SK-N-SH treated with all-trans-retinoic acid at 6 μM for 48 hours (cell line): ENCODE measurements at regions not wholly inside any gene's neighbourhood (a gene's known extent, or its start where the extent isn't known, plus 50 kb on each side); places are given as distances from the start of the nearest gene placed in this dataset.
A peak's percentile ranks its signal among the peaks of the same experiment; 100 is the strongest.

Experiments
- ATAC-seq: fragments of 200-7000 bp; cut with Tn5 transposase; 3 replicates; pipeline ENCODE4 v1.9.1; 2020; ENCODE audit warnings: mild to moderate bottlenecking, moderate library complexity
- ARNTL ChIP-seq: fragments of 450-650 bp; formaldehyde crosslinking; IDR thresholded peaks from 2 replicates; pipeline ENCODE4 v1.5.0; 2020; ENCODE audit warnings: low read depth, mild to moderate bottlenecking, moderate library complexity, borderline replicate concordance
- BACH2 ChIP-seq: fragments of 250-450 bp; sonication (Bioruptor Pico); IDR thresholded peaks from 2 replicates; pipeline ENCODE4 v1.9.0; 2021; ENCODE audit warnings: mild to moderate bottlenecking, borderline replicate concordance
- CSDC2 ChIP-seq: fragments of 250-450 bp; sonication (Bioruptor Pico); IDR thresholded peaks from 2 replicates; pipeline ENCODE4 v1.5.0; 2020; ENCODE audit warnings: mild to moderate bottlenecking, moderate library complexity
- ESRRG ChIP-seq: fragments of 250-450 bp; sonication (Bioruptor Pico); IDR thresholded peaks from 2 replicates; pipeline ENCODE4 v1.6.1; 2021; ENCODE audit warnings: mild to moderate bottlenecking
- GLIS3 ChIP-seq: fragments of 250-450 bp; sonication (Bioruptor Pico); IDR thresholded peaks from 2 replicates; pipeline ENCODE4 v1.5.0; 2020; ENCODE audit warnings: mild to moderate bottlenecking, moderate library complexity
- ISL1 ChIP-seq: fragments of 250-450 bp; sonication (Bioruptor Pico); IDR thresholded peaks from 2 replicates; pipeline ENCODE4 v2.1.2; 2022; ENCODE audit warnings: mild to moderate bottlenecking, moderate library complexity
- OSR1 ChIP-seq: fragments of 250-450 bp; sonication (Bioruptor Pico); IDR thresholded peaks from 2 replicates; pipeline ENCODE4 v1.8.0; 2022; ENCODE audit warnings: moderate library complexity, mild to moderate bottlenecking, inconsistent platforms
- PPARA ChIP-seq: fragments of 250-450 bp; sonication (Bioruptor Pico); IDR thresholded peaks from 2 replicates; pipeline ENCODE4 v1.5.0; 2020; ENCODE audit warnings: mild to moderate bottlenecking, borderline replicate concordance
- RARB ChIP-seq: fragments of 250-450 bp; sonication (Bioruptor Pico); IDR thresholded peaks from 2 replicates; pipeline ENCODE4 v1.8.0; 2021; ENCODE audit warnings: mild to moderate bottlenecking, moderate library complexity
- SNAI2 ChIP-seq: fragments of 250-450 bp; sonication (Bioruptor Pico); IDR thresholded peaks from 2 replicates; pipeline ENCODE4 v1.5.0; 2020; ENCODE audit warnings: mild to moderate bottlenecking, moderate library complexity
- TCF4 ChIP-seq: fragments of 250-450 bp; sonication (Bioruptor Pico); IDR thresholded peaks from 2 replicates; pipeline ENCODE4 v1.8.0; 2021; ENCODE audit warnings: mild to moderate bottlenecking, moderate library complexity, borderline replicate concordance
- TOX ChIP-seq: fragments of 250-450 bp; sonication (Bioruptor Pico); IDR thresholded peaks from 2 replicates; pipeline ENCODE4 v1.8.0; 2021; ENCODE audit warnings: mild to moderate bottlenecking, moderate library complexity, borderline replicate concordance
- ZC3H10 ChIP-seq: fragments of 250-450 bp; sonication (Bioruptor Pico); IDR thresholded peaks from 2 replicates; pipeline ENCODE4 v1.5.1; 2021; ENCODE audit warnings: mild to moderate bottlenecking, moderate library complexity
- ZFP3 ChIP-seq: fragments of 250-450 bp; sonication (Bioruptor Pico); IDR thresholded peaks from 2 replicates; pipeline ENCODE4 v1.5.0; 2020; ENCODE audit warnings: mild to moderate bottlenecking, moderate library complexity
- ZFP30 ChIP-seq: fragments of 450-650 bp; formaldehyde crosslinking; IDR thresholded peaks from 2 replicates; pipeline ENCODE4 v1.5.0; 2022; ENCODE audit warnings: mild to moderate bottlenecking, moderate library complexity
- ZNF565 ChIP-seq: fragments of 450-650 bp; formaldehyde crosslinking; conservative IDR thresholded peaks from 2 replicates; pipeline ENCODE4 v1.5.0; 2020; ENCODE audit warnings: low read depth, mild to moderate bottlenecking, moderate library complexity
- ZNF70 ChIP-seq: fragments of 450-650 bp; formaldehyde crosslinking; IDR thresholded peaks from 2 replicates; pipeline ENCODE4 v1.5.0; 2020; ENCODE audit warnings: mild to moderate bottlenecking, moderate library complexity
- ZNF8 ChIP-seq: fragments of 450-650 bp; formaldehyde crosslinking; IDR thresholded peaks from 2 replicates; pipeline ENCODE4 v1.5.0; 2020; ENCODE audit warnings: mild to moderate bottlenecking, moderate library complexity
- TF ChIP-seq, protein P1 (sequence below): fragments of 250-450 bp; sonication (Bioruptor Pico); IDR thresholded peaks from 2 replicates; pipeline ENCODE4 v1.5.0; 2020; ENCODE audit warnings: mild to moderate bottlenecking, moderate library complexity
- TF ChIP-seq, protein P2 (sequence below): fragments of 250-450 bp; sonication (Bioruptor Pico); IDR thresholded peaks from 2 replicates; pipeline ENCODE4 v1.5.1; 2021; ENCODE audit warnings: mild to moderate bottlenecking, moderate library complexity
- TF ChIP-seq, protein P3 (sequence below): fragments of 250-450 bp; sonication (Bioruptor Pico); IDR thresholded peaks from 2 replicates; pipeline ENCODE4 v1.8.0; 2021; ENCODE audit warnings: low read depth, mild to moderate bottlenecking, moderate library complexity, borderline replicate concordance
- TF ChIP-seq, protein P4 (sequence below): fragments of 250-450 bp; sonication (Bioruptor Pico); IDR thresholded peaks from 2 replicates; pipeline ENCODE4 v1.8.0; 2020; ENCODE audit warnings: mild to moderate bottlenecking, moderate library complexity, borderline replicate concordance

DNA sequence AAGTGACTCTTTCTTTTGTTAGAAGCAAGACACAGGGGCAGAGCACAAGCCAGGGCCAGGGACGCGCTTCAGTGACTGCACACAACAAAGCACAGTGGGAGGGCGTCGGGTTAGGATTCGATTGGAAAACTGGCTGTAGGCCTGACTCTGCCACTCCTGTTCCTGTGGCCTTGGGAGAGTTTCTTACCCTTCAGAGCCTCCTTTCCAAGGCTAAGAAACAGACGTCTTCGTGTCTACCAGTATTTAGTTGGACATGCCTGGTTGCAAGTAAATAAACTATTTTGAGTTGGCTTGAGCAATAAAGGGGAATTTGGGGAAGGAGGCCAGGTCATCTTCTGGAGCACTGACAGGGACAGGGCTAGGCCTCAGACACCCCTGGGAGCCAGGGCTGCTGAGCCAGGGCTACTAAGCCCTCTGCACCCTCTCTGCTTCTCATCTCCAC is 549.1 kb downstream of the INSC start:
- ATAC-seq: no peak
- TF ChIP-seq OSR1 (CRISPR knock-in tag) (no peak), RARB (CRISPR knock-in tag) (no peak), PPARA (no peak), ZNF565 (CRISPR knock-in tag) (no peak), ARNTL (CRISPR knock-in tag) (no peak), TCF4 (no peak), ZC3H10 (no peak), ZNF8 (CRISPR knock-in tag) (no peak), ISL1 (no peak), BACH2 (CRISPR knock-in tag) (no peak), GLIS3 (no peak), ZFP3 (no peak), ESRRG (CRISPR knock-in tag) (no peak), CSDC2 (CRISPR knock-in tag) (no peak), ZFP30 (CRISPR knock-in tag) (no peak), ZNF70 (CRISPR knock-in tag) (no peak)
- TF ChIP-seq, protein P1, sequence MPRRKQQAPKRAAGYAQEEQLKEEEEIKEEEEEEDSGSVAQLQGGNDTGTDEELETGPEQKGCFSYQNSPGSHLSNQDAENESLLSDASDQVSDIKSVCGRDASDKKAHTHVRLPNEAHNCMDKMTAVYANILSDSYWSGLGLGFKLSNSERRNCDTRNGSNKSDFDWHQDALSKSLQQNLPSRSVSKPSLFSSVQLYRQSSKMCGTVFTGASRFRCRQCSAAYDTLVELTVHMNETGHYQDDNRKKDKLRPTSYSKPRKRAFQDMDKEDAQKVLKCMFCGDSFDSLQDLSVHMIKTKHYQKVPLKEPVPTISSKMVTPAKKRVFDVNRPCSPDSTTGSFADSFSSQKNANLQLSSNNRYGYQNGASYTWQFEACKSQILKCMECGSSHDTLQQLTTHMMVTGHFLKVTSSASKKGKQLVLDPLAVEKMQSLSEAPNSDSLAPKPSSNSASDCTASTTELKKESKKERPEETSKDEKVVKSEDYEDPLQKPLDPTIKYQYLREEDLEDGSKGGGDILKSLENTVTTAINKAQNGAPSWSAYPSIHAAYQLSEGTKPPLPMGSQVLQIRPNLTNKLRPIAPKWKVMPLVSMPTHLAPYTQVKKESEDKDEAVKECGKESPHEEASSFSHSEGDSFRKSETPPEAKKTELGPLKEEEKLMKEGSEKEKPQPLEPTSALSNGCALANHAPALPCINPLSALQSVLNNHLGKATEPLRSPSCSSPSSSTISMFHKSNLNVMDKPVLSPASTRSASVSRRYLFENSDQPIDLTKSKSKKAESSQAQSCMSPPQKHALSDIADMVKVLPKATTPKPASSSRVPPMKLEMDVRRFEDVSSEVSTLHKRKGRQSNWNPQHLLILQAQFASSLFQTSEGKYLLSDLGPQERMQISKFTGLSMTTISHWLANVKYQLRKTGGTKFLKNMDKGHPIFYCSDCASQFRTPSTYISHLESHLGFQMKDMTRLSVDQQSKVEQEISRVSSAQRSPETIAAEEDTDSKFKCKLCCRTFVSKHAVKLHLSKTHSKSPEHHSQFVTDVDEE (CRISPR knock-in tag): no peak
- TF ChIP-seq, protein P2, sequence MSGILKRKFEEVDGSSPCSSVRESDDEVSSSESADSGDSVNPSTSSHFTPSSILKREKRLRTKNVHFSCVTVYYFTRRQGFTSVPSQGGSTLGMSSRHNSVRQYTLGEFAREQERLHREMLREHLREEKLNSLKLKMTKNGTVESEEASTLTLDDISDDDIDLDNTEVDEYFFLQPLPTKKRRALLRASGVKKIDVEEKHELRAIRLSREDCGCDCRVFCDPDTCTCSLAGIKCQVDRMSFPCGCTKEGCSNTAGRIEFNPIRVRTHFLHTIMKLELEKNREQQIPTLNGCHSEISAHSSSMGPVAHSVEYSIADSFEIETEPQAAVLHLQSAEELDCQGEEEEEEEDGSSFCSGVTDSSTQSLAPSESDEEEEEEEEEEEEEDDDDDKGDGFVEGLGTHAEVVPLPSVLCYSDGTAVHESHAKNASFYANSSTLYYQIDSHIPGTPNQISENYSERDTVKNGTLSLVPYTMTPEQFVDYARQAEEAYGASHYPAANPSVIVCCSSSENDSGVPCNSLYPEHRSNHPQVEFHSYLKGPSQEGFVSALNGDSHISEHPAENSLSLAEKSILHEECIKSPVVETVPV (CRISPR knock-in tag): no peak
- TF ChIP-seq, protein P3, sequence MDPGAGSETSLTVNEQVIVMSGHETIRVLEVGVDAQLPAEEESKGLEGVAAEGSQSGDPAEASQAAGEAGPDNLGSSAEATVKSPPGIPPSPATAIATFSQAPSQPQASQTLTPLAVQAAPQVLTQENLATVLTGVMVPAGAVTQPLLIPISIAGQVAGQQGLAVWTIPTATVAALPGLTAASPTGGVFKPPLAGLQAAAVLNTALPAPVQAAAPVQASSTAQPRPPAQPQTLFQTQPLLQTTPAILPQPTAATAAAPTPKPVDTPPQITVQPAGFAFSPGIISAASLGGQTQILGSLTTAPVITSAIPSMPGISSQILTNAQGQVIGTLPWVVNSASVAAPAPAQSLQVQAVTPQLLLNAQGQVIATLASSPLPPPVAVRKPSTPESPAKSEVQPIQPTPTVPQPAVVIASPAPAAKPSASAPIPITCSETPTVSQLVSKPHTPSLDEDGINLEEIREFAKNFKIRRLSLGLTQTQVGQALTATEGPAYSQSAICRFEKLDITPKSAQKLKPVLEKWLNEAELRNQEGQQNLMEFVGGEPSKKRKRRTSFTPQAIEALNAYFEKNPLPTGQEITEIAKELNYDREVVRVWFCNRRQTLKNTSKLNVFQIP (CRISPR knock-in tag): no peak
- TF ChIP-seq, protein P4, sequence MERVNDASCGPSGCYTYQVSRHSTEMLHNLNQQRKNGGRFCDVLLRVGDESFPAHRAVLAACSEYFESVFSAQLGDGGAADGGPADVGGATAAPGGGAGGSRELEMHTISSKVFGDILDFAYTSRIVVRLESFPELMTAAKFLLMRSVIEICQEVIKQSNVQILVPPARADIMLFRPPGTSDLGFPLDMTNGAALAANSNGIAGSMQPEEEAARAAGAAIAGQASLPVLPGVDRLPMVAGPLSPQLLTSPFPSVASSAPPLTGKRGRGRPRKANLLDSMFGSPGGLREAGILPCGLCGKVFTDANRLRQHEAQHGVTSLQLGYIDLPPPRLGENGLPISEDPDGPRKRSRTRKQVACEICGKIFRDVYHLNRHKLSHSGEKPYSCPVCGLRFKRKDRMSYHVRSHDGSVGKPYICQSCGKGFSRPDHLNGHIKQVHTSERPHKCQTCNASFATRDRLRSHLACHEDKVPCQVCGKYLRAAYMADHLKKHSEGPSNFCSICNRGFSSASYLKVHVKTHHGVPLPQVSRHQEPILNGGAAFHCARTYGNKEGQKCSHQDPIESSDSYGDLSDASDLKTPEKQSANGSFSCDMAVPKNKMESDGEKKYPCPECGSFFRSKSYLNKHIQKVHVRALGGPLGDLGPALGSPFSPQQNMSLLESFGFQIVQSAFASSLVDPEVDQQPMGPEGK (CRISPR knock-in tag): no peak
- TF ChIP-seq, all 23 proteins: peak for 0

DNA sequence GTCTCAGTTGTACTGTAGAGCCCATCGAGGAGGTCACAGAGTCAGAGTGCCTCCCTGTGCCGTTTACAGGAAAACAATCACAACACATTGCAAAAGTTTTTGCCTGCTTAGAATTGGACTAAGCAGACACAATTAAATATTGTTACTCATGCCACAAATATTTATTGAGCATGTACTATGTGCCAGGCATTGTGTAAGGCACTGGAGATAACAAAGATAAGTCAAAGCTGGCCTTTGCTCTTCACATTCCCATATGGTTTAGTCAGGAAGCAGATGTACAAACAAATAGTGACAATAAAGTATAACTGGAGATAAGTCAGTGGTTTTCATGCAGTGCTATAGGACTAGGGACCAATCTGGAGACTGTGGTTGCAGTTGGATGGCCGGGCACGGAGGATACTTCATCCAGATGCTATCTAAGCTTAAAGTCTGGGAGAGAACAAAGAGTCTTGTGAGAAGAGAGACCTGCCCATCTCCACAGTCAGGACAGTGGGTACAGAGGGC is 550.7 kb downstream of the INSC start:
- TF ChIP-seq, protein P3 (CRISPR knock-in tag): no peak
- TF ChIP-seq ZFP3: no peak
- 0 out of 2 replicates have a peak, but pooled peaks have one; percentile 22 for TF ChIP-seq ISL1
- no peak for TF ChIP-seq ARNTL (CRISPR knock-in tag)
- no peak for TF ChIP-seq ZC3H10
- no peak for TF ChIP-seq TCF4
- no peak for TF ChIP-seq ZNF70 (CRISPR knock-in tag)
- no peak for TF ChIP-seq ZNF8 (CRISPR knock-in tag)
- TF ChIP-seq, all 23 proteins: peak for 1
- ATAC-seq: no peak

DNA sequence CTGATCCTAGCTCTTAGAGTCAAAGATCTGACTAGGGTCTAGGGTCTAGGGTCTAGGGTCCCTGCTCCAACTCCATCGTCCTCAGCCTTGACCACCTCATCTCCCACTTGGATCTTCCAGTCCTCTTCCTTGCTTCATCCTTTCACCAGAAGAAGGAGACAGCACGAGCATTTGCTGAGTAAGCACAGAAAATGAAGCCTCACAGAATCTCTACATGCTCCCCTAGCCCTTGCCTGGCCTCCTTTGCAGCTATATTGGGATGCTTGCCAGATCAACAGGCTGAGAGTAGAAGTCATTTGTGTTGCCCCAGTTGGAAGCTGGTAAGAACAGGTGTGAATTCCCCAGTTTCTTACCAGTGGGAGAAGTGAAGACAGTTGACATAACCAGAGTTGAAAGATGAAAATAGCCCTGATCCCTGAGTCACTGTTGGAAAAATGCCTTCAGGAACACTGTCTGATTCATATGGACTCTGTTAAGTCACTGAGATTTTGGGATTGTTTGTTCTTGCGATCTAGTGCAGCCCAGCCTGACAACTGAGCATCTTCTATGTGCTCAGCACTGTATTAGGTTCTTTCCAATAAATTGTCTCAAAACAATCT is 552.5 kb downstream of the INSC start:
- ATAC-seq: no peak
- TF ChIP-seq SNAI2 (CRISPR knock-in tag) (no peak), ZFP3 (no peak), GLIS3 (no peak), ARNTL (CRISPR knock-in tag) (no peak), TOX (no peak), OSR1 (CRISPR knock-in tag) (no peak), PPARA (no peak), ZFP30 (CRISPR knock-in tag) (no peak), ZNF8 (CRISPR knock-in tag) (no peak), ISL1 (no peak), ZNF70 (CRISPR knock-in tag) (no peak)
- TF ChIP-seq, protein P1 (CRISPR knock-in tag): no peak
- TF ChIP-seq, protein P3 (CRISPR knock-in tag): no peak
